ENCODE measurements at regions not wholly inside any gene's neighbourhood (a gene's known extent, or its start where the extent isn't known, plus 50 kb on each side); places are given as distances from the start of the nearest gene placed in this dataset.

GRCh38 chr1:199855580-199855979, 171.9 kb upstream of the NR5A2 start:
- TF ChIP-seq ADNP (CRISPR knock-in tag; IDR thresholded peaks at IDR 0.05) (no peak), ZSCAN30 (CRISPR knock-in tag; IDR thresholded peaks at IDR 0.05) (no peak), HDAC6 (IDR thresholded peaks at IDR 0.05; ENCODE audit: low read depth, low read length) (no peak)
